ENCODE measurements at regions not wholly inside any gene's neighbourhood (a gene's known extent, or its start where the extent isn't known, plus 50 kb on each side); places are given as distances from the start of the nearest gene placed in this dataset.

DNA sequence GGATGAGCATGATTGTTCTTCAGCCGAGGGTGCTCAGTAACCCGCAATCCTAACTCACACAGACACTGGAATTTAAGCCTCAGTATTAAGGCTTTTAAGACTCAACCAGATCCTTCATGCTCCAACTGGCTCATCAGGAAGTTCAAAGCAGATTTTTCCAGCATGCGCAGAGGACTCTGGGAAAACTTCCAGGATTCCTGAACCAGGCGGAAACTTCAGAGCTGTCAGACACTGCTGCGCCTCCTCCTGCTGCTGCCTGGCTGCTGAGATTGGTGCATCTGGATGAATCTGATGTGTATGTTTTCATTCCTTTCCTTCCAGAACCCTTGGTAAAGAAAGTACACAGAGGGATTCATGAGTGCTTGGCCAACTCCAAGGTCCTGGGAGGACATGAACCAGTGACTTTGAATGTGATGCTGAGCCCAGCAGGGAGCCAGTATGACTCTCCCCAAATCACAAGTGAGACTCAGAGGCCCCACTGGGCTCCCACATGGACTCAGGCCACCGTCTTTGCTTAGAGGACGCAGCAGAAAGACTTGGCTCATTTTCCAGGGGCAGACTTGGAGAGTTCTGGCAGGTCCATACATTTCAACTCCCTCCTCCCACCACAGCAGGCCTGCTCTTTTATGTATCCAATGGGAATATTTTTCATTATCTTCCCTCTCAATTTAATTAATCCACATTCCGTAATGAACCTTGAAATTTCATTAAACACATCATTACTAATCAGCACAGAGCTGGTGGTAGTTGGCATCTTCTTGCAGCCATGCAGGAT, 143.5 kb upstream of the HDAC4 start:
- TF ChIP-seq POLR2AphosphoS5 (IDR thresholded peaks at IDR 0.05; ENCODE audit: low read depth) (no peak), GABPA (IDR thresholded peaks at IDR 0.05; ENCODE audit: low read depth) (no peak)
- TF ChIP-seq, protein P1, sequence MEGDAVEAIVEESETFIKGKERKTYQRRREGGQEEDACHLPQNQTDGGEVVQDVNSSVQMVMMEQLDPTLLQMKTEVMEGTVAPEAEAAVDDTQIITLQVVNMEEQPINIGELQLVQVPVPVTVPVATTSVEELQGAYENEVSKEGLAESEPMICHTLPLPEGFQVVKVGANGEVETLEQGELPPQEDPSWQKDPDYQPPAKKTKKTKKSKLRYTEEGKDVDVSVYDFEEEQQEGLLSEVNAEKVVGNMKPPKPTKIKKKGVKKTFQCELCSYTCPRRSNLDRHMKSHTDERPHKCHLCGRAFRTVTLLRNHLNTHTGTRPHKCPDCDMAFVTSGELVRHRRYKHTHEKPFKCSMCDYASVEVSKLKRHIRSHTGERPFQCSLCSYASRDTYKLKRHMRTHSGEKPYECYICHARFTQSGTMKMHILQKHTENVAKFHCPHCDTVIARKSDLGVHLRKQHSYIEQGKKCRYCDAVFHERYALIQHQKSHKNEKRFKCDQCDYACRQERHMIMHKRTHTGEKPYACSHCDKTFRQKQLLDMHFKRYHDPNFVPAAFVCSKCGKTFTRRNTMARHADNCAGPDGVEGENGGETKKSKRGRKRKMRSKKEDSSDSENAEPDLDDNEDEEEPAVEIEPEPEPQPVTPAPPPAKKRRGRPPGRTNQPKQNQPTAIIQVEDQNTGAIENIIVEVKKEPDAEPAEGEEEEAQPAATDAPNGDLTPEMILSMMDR (IDR thresholded peaks at IDR 0.05; ENCODE audit: insufficient read depth, low read length): no peak
